OCI-LY3 (cell line): ENCODE measurements at regions not wholly inside any gene's neighbourhood (a gene's known extent, or its start where the extent isn't known, plus 50 kb on each side); places are given as distances from the start of the nearest gene placed in this dataset.

Source experiments
- CTCF ChIP-seq: fragments of 200-600, 300-600 bp; sonication (generic); IDR thresholded peaks from 2 replicates; pipeline ENCODE4 v1.5.1; 2014; ENCODE audit warnings: antibody characterized with exemption, low read length, low read depth
- EZH2phosphoT487 ChIP-seq: fragments of 200-600 bp; shearing (Covaris generic); IDR thresholded peaks from 2 replicates; pipeline ENCODE4 v1.6.1; 2018; ENCODE audit warnings: antibody characterized with exemption, mixed run types, low read depth

GRCh38 chr5:155492191-155492590, 478.6 kb downstream of the KIF4B start:
- TF ChIP-seq CTCF, result no peak
- TF ChIP-seq EZH2phosphoT487, result no peak
